PC-3 (cell line): ENCODE measurements at regions not wholly inside any gene's neighbourhood (a gene's known extent, or its start where the extent isn't known, plus 50 kb on each side); places are given as distances from the start of the nearest gene placed in this dataset.

Experiments used
- CTCF ChIP-seq: fragments of 300-600 bp; sonication (generic); conservative IDR thresholded peaks from 2 replicates; pipeline ENCODE4 v1.5.1; 2017; ENCODE audit warnings: antibody characterized with exemption, low read depth, mild to moderate bottlenecking, low read length
- EZH2 ChIP-seq: fragments of 300-600 bp; sonication (generic); IDR thresholded peaks from one replicate; pipeline ENCODE4 v1.6.1; 2017; ENCODE audit warnings: antibody characterized with exemption, mild to moderate bottlenecking, low read length; ENCODE audit not compliant: unreplicated experiment

GRCh38 chr2:122859260-122859659, 1103.8 kb downstream of the TSN start:
- TF ChIP-seq CTCF, result no peak
- no peak for TF ChIP-seq EZH2
